HG02588 (cell line): ENCODE measurements at regions not wholly inside any gene's neighbourhood (a gene's known extent, or its start where the extent isn't known, plus 50 kb on each side); places are given as distances from the start of the nearest gene placed in this dataset.
"Not testable (repeated sequence)": the region's sequence is repeated elsewhere in the genome, so short reads cannot be mapped to it uniquely, and the experiment has no call there.

Experiments used
- ATAC-seq: cut with Tn5 transposase; IDR thresholded peaks from one replicate; pipeline ENCODE4 v1.9.1; 2021; ENCODE audit warnings: mild to moderate bottlenecking, moderate library complexity; ENCODE audit not compliant: unreplicated experiment

DNA sequence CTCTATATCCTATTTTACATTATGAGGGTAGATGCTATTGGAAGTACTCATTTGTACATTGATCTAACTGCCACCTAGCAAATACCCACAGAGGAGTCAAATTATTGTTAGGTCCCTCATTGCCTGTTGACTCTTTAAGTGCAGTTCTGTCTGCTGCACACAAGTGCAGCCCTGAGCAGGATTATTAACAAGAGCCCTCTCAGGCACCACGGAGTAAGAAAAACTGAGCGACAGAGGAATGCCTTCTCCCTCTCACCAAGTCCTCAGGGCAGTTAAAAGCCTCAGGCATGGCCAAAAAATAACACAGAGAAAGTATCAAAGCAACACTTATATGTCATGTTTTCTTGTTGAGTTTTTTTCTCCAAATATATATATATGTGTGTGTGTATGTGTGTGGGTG, 340.0 kb upstream of the NRG3 start:
- no peak for ATAC-seq

DNA sequence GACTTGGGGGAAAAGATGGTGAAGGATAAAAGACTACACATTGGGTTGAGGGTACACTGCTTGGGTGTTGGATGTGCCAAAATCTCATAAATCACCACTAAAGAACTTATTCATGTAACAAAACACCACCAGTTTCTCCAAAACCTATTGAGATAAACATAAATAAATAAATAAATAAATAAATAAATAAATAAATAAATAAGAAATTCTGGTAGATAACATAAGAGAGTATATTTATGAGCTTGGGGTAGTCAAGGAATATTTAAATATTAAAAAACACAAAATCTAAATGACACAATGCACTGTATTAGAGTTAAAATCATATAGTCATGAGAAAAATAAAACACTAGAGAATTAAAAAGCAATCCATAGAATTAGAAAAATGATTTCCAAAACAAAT, 333.5 kb upstream of the NRG3 start:
- no peak for ATAC-seq

DNA sequence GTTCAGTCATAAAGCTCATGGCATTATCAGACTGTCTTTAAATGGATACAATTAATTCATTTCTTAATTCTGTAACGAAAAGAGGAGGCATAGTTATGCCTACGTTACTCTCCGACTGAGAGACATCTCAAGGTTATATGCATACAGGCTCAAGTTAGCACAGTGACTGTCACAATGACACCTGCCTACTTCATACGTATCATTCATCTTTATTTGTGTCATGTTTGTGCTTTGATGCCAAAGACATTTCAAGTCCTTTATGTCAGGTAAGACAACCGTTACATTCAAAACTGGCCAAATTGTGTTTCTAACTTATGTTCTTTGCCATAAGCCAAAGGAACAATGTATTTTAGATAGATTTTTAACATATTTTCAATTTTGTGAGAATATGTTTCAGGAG, 328.8 kb upstream of the NRG3 start:
- ATAC-seq: no peak

GRCh38 chr10:81548160-81548559, 326.8 kb upstream of the NRG3 start:
- ATAC-seq: no peak

DNA sequence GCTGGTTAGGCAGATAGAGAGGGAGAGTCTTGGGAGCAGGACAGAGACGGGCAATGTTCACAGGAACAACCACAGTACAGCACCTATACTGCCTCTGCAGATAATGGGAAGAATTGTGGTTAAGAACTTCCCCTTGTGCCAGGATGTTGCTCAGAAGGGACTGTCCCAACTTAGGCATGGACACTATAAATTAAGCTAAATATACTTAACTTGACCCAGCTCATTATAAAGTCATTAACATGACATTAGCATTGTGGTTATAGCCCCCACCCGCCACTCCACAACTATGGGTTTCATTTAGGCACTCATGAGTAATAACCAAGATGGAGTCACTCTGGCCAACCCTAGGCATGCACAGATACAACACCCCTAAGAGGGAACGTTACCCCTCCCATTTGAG, 310.9 kb upstream of the NRG3 start:
- ATAC-seq: no peak

DNA sequence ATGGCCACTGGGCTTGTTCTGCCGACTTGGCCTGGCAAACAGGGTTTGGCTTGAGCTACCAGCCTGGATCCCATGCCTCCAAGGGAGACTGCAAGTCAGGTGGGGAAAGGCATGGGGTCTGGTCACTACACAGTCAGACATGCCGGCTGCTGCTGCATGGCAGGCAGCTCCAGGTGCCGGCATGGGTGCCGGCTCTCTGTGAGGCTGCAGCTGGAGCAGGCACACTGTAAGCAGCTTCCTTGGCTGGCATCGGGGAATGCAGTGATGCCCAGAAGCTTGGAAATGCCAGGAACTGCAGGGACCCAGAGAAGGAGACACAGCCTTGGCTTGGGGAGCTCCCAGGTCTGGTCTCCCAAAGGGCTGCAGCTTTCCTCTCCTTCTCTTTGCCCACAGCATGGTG, 305.5 kb upstream of the NRG3 start:
- no peak for ATAC-seq

GRCh38 chr10:81570349-81570748, 304.6 kb upstream of the NRG3 start:
- no peak for ATAC-seq

GRCh38 chr10:81570878-81571794, 303.9 kb upstream of the NRG3 start:
- ATAC-seq: no peak

GRCh38 chr10:81575036-81575435, 300.0 kb upstream of the NRG3 start:
- no peak for ATAC-seq

GRCh38 chr10:81576336-81576735, 298.7 kb upstream of the NRG3 start:
- ATAC-seq: no peak

DNA sequence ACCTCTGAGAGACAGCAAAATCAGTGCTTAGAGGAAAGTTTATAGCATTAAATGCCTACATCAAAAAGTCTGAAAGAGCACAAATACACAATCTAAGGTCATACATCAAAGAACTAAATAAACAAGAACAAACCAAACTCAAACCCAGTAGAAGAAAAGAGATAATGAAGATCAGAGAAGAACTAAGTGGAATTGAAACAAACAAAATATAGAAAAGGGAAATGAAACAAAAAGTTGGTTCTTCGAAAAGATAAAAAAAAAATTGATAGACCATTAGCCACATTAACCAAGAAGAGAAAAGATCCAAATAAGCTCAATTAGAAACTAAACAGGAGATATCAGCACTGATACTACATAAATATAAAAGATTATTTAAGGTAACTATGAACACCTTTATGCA, 280.0 kb upstream of the NRG3 start:
- no peak for ATAC-seq

- no peak for ATAC-seq
Observed at GRCh38 chr10:81600185-81600584, 274.8 kb upstream of the NRG3 start.

GRCh38 chr10:81603106-81603620, 271.8 kb upstream of the NRG3 start:
- ATAC-seq: no peak

DNA sequence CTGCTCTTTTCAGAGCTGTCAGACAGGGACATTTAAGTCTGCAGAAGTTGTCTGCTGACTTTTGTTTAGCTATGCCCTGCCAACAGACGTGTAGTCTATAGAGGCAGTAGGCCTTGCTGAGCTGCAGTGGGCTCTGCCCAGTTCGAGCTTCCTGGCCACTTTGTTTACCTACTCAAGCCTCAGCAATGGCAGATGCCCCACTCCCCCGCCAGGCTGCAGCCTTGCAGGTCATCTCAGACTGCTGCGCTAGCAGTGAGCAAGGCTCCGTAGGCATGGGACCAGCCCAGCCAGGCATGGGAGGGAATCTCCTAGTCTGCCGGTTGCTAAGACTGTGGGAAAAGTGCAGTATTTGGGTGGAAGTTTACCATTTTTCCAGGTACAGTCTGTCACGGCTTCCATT, 230.5 kb upstream of the NRG3 start:
- ATAC-seq: not testable (repeated sequence)

- ATAC-seq: no peak
Observed at GRCh38 chr10:81655986-81656385, 219.0 kb upstream of the NRG3 start.

DNA sequence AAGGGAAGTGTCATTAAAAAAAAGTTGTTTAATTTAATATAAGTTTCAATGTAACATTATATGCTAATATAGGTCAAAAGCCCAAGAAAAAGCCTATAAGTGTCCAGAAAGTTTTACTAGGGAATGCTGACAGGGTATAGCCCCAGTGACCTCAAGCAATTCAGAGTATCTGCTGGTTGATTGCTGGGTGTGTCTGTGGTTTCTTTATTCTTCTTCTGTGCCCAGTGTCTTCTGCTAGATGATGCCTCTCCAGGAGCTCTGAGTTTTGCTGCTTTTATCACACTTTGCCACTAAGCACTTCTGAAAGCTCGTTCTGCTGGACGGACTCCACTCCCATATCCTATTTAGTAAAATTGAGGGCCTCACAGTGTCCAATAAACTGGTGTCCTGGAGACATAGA, 212.2 kb upstream of the NRG3 start:
- ATAC-seq: no peak

GRCh38 chr10:81664800-81665199, 210.2 kb upstream of the NRG3 start:
- not testable (repeated sequence) for ATAC-seq

DNA sequence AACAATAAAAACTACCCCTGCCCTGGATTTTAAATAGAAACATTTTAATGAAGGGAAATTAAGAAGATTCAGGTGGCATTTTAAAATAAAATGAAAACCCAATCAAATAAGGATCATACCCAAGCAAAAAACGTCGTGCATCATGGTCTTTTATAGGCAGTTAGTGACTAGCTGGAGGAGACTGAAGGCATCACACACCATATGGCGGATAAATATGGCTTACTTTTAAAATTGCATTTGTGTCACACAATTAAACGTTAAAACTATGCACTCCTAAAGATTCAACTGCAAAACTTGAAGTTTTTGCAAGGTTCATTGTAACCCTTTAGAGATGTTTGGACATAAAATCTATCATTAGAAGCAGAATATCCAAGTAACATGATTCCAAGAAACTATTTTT, 200.1 kb upstream of the NRG3 start:
- ATAC-seq: no peak

- no peak for ATAC-seq
Observed at GRCh38 chr10:81679291-81679690, 195.7 kb upstream of the NRG3 start.

GRCh38 chr10:81680359-81680758, 194.6 kb upstream of the NRG3 start:
- no peak for ATAC-seq

- ATAC-seq: no peak
Observed at GRCh38 chr10:81688459-81688858, 186.5 kb upstream of the NRG3 start.

GRCh38 chr10:81696609-81697388, 178.2 kb upstream of the NRG3 start:
- no peak for ATAC-seq
